G401 (cell line): ENCODE measurements at regions not wholly inside any gene's neighbourhood (a gene's known extent, or its start where the extent isn't known, plus 50 kb on each side); places are given as distances from the start of the nearest gene placed in this dataset.

Experiments used
- DNase-seq: peaks from one replicate; pipeline ENCODE4 v3.0.0-alpha.2; 2015; ENCODE audit warnings: low spot score
- in situ Hi-C: cut with HindIII; loops from 2 replicates; pipeline ENCODE4 v1.10.0; 2016; ENCODE audit warnings: low sequenced_read_pairs, mixed read lengths

DNA sequence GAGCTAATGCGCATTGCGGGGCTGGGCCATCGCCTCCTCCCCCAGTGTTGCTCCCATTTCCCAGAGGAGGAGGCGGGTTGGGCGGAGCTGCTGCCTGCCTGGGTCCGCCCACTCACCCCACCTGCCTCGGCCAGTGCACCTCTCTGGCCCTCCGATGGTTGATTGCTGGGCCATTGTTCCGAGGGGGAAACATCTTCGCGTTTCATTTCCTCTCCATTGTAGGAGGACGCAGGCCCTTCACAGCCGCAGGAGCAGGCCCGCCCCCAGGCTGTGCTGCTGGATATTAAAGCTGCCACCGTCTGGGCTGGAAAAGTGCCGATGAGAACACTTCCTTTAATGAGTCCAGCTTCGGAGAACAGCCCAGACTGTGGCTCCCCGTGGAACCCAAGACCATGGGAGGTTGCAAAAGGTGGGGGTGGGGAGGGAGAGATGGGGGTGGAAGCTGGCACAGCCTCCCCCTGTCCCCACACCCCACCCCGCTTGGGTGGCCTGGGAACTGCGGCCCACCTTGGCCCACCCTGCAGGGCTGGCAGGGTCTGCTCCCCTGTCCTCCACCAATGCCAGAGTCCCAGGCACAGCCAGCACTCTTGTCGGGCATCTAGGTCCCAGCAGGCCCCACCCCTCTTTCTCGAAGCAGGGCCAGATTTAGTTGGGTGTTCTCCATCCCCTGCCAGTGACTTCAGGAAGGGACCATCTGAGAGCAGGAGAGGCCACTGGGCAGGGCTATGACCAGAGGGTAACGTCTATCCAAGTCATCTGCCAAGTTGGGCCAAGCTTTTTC is 96.6 kb downstream of the ADRA2C start:
- in situ Hi-C loops = no loop called here
- DNase-seq = no peak

DNA sequence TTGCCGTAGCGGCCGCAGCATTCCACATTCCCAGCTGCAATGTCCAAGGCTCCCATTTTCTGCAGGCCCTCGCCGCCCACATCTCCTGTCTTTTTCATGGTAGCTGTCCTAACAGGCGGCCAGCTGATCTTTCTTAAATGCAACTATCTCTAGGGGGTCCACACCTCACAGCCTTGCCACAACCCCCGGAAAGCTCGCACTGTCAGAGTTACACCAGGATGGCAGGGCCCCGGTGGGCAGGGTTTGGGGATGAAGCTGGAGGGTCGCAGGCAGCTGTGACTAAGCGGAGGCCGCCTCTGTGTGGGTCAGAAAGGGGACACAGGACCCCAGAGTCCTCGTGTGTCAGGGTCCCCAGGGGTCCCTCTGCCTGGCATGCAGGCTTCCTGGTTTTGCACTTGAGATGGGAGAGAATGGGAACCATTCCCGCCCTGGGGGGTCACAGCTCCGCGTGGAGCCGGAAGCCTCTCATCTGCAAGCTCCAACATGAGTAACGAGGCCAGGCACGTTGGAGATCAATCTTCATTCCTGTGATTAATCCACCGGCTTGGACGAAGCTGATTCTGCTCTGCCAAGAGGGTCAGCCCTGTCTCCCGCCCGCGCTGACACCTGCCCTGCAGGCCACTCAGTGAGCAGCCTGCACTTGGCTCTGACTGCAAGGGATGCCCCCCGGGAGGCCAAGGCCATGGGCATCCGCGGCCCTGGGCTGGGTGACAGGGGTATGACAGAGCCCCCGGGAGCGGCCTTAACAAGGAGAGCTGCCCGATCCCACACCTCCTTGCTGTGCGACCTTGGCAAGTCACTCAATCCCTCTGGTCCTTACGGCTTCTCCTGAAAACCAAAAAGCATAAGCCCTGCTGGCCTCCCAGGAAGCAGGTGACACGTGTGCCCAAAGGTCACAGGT is 97.9 kb downstream of the ADRA2C start:
- DNase-seq = no peak
- in situ Hi-C loops = no loop called here

DNA sequence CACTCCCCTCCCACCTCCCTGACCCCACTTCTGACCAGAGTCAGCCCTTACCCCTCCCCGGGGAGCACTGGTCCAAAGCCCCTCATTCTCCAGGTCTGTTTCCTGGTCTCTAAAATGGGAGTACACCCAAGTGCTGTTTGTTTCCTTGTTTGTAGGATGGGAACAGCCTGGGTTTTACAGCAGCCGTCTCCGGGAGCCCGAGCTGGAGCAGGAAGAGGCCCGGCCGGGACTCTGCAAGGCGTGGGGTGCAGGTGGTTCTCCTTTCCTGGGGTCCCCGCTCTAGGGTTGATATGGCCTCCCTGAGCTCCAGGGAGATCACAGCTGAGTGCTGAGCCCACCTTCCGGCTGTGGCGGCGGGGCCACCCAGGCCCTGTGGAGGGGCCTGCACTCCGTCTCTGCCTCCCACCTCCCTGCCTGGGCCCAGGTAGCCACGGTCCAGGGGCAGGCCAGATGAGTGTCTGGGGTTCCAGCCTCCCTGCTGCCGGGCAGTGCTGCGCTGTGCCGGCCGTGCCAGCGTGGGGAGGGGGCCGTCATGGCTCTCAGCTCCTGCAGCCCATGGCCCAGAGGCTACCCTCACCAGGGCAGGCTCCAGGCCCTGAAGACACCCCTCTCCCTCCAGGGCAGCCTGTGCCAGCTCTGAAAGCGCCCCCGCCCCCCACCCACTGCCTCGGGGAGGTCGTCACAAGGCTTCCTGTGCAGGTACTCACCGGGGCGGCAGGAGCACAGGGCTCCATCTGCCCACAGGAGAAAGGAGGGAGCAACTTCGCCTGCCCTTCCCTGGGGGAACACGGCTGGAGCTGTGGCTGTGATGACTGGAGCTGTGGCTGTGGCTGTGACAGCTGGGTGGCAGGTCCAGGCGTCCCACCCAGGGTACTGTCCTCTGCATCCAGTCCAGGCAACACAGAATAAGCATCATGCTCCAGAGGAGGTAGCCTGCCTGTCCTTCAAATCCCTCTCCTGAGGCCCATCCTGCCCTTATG is 98.8 kb downstream of the ADRA2C start:
- in situ Hi-C loops = no loop called here
- no peak for DNase-seq

DNA sequence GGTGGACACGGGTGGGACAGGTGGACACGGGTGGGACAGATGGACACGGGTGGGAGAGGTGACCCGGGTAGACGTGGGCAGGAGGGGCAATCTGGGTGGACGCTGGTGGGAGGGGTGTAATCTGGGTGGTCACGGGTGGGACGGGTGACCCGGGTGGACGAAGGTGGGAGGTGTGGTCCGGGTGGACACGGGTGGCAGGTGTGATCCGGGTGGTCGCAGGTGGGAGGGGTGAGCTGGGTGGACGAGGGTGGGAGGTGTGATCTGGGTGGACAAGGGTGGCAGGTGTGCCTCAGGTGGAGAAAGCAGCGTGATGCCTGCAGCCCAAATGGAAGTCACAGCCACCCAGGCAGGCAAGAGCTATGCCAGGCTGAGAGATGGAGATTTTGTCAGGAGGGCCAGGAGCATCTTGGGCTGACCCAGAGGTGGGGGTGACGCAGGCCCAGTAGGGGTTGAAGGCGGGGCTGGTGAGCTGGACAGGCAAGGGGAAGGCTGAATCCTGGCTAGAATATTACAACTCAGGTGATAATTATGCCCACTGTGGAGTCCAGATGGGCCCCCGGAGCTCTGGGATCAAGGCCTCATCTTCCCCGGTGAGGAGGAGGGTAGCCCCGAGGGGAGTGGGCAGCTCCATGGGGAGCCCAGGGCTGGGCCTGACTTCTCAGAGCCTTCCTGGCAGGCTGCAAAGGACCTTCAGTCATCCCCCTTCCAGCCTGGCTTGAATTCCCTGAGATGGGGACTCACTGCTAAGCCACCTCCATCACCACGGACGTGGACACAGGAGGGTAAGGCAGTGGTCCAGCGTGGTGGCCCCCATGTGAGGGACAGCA is 100.0 kb downstream of the ADRA2C start:
- DNase-seq = no peak
- in situ Hi-C loops = no loop called here

DNA sequence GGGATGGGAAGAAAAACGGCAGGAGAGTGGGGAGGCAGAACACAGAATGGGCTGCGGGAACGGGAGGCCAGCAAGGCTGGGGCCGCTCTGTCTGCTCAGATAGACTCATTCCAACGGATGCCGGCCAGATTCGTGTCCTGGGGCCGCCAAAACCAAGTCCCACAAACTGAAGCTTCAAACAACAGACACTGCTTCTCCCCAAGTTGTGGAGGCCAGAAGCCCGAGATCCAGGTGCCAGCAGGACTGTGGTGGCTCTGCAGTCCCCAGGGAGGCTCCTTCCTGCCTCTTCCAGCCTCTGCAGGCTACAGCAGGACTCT is 100.6 kb downstream of the ADRA2C start:
- no peak for DNase-seq
- in situ Hi-C loops = no loop called here

DNA sequence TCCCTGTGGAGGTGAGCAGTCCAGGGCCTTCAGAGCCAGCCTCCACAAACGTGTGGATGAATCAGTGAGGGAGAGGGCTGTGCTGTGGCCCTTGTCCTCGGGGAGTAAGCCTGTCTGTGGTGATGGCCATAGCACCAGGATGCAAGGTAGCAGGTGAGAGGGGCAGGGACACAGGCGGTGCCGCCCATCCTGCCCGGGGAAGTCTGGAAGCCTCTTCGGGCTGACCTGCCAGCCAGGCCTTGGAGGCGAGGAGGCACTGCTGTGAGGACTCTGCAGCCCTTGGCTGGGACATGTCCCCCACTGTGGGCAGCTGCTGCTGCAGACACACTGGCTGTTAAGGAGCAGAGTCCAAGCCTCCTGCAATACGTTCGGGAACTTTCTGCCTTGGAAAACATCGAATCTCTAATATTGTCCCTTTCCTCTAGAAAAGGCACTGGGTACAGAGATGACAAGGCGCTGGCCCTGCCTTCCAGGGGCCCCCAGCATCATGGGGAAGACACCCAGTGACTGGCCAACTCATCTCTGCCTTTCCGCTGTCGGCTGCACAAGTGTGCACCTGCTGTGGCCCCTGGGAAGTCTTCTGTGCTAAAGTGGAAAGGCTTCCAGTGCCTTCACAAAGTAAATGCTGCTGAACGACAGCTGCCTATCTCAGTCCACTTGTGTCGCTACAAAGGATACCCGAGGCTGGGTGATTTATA is 101.4 kb downstream of the ADRA2C start:
- in situ Hi-C loops = no loop called here
- peak; percentile 13 for DNase-seq

DNA sequence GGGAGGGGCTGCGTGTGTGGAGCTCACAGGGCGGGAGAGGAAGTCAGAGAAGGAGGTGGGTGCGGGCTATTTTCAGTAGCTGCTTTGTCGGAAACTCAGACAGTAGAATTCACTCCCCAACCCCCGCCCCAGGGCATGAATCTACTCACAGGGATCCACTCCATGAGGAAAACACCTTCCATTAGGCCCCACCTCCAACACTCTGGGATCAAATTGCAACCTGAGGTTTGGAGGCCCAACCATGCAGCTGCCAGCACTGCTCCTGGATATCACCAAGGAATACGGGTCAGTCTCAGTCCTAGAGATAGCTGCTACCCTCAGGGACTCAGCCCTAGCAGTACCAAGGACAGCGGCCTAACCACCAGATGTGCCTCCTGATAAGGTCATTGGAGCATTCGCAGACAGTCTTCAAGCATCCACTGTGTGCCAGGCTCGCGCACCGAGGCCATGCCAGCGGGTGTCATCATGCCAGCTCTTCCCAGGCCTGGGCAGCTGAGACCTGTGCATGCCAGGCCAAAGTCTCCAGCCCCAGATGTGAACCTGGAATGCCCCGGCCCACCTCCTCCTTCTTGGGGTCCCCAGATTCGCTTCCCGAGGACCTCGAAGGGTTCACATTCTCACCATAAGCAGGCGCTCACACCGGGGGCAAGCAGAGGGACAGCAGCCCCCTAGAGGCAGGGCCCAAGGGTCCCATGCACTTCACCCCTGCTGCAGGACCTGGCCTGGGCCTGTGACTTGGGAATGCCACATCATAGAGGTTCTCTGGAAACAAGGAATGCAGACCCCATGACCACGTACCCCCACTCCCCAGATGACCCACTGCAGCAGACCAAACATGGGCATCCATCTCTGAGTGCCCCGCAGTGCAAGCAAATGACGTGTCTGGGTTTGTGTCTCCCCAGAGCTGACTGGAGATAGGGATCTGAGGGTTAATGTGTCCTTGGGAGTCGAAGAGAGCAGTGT is 102.3 kb downstream of the ADRA2C start:
- in situ Hi-C loops = no loop called here
- no peak for DNase-seq

DNA sequence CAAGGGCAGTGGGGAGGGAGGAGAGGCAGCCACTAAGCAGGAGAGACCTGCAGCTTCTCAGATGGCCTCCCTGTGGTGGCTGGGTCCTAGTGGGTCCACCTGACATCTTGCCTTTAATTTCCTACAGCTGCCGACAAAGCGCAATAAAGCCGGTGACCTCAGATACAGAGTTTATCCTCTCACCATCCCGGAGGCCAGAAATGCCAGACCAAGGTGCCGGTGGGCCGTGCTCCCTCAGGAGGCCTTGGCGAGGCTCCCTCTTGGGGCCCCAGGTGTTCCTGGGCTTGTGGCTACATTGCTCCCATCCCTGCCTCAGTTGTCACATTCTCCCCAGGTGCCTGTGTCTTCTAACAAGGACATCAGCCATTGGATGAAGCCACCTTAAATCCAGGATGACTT is 103.0 kb downstream of the ADRA2C start:
- DNase-seq = no peak
- in situ Hi-C loops = no loop called here

DNA sequence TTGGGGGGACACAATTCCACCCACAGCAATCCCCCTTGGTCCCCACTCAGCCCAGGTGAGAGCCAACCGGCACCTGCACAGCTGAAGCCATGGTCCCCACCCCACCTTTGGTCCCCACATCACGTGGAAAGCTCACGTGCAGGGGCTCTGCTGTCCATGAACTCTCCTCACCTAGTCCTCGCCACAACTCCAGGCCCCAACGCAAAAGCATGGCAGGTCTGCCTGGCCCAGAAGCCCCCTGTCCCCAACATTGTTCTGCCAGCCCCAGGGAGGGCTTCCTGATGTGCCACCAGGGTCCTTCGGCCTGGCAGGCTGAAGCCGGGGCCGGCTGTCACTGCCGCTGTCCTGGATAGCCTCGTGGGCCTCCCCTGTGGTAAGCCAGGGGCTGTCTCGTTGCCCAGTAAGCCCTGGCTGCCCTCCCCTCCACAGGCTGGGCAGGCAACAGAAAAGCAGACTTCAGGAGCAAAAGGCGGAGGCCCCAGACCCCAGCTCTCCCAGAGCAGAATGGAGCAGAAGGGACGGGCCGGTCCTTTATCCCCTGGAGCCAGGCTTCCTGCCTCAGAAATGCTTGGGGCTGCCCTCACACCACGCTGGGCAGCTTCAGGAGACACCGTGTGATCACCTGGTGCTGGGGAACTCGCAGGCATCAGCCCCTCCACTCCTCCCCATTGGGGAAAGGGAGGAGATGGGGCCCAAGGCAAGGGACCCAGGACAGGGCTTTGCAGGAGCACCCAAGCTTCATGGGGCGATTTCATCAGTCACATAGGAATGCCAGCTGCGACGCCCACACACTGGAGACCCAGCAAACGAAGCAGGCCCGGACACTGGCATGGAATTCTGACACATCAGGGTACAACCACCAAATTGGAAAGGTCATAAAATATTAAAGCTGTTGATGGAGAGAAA is 103.7 kb downstream of the ADRA2C start:
- in situ Hi-C loops = no loop called here
- no peak for DNase-seq

DNA sequence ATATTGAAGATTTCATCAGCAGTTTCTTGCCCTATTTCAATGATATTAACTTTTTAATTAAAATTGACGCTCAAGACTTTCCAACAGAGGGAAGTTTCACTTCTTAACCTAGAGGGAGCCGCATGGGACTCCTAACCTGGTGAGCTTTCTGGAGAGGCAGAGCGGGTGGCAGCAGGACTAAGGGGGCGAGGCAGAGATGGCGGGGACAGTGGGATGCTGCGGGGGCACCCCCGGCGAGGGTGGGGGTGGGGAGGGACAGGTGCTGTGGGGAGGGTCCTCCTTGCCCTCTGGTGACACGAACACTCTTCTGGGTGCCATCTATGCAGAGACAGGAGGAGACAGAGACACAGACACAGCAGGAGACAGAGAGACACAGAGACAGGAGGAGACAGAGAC is 104.4 kb downstream of the ADRA2C start:
- no peak for DNase-seq
- in situ Hi-C loops = no loop called here

DNA sequence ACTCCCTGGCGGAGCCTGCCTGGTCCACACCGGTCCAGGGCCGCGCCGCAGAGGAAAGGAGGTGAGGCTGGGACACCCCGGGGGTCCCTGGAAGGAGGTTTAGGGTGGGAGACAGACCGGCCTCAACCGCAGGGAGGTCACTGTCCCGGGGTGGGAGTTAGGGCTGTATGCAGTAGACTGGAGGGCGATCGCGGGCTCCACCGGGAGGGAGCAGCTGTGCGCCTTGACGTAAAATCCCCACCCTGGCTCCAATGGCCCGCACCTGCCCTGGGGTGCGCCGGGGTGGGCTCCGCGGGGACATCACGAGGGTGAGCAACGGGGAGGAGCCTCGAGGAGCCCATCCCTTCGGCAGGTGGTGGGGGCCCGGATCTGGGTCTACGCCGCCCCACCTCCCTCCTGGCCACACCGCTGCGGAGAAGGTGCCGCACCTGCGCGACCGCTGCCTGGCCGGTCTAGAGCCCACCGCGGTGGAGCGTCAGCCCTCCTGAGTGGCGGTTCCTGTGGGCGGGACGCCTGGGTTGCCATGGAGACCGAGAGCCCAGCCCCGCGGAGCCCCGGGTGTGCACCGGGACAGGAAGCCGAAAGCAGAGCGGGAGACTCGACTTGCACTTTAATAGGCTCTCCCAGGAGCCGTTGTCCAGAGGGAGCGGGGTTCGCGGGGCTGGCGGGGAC is 105.1 kb downstream of the ADRA2C start:
- peak; percentile 12 for DNase-seq
- in situ Hi-C loops = no loop called here

DNA sequence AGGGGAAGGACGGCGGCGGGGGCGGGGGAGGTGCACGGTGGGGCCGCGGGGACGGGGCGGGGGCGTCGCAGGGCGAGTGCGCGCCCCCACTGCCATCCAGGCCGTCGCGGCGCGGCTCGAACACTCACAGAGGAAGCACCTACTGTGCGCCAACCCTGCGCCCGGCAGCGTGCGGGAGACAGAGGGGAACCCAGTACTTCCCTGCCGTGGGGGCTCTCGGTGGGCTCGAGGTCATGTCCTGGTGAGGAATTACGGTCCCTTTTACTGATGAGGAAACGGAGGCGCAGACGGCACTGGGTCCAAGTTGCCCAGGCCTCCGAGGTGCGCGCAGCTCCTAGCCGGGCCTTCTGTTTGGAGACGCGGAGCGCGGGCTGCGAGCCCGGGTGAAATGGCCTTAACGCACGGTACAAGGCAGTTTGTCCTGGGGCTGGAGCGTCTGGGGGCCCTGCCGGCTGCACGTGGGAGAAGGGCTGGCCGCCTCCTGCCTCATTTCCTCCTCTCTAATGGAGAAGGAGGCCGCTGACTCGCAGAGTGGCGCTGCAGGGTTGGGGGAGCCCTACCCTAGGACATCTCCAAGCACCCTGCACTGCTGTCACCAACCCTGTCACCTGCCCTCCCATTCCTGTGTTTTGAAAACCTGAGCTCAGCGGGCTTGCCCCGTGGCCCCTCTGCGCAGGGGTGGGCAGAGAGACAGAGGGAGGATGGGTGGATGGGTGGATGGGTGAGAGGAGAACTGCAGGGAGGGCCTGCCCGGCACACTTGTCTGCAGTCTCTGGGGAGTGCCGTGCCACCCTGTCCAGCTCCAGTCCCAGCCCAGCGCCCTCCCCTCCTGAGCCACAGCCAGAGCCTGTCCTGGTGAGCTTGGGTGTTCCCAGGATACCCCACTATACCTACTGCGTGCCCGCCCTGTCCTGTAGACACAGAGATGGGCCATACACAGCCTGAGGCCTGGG is 106.0 kb downstream of the ADRA2C start:
- in situ Hi-C loops = no loop called here
- DNase-seq = no peak

DNA sequence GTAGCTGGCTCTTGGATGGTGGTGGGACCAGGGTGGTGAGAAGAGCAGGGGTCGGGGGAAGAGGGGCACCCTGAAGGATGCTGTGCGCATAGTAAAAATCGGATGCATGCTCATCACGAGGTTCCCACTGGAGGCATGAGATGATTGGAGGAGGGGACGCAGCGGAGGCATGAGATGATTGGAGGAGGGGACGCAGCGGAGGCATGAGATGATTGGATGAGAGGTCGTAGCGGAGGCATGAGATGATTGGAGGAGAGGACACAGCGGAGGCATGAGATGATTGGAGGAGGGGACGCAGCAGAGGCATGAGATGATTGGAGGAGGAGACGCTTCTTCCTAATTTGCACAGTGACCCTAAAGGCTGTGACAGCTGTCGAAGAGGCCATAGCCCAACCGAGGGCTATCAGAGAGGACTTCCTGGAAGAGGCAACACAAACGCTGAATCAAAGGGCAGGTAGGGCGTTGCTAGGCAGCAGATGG is 106.7 kb downstream of the ADRA2C start:
- no peak for DNase-seq
- in situ Hi-C loops = no loop called here

DNA sequence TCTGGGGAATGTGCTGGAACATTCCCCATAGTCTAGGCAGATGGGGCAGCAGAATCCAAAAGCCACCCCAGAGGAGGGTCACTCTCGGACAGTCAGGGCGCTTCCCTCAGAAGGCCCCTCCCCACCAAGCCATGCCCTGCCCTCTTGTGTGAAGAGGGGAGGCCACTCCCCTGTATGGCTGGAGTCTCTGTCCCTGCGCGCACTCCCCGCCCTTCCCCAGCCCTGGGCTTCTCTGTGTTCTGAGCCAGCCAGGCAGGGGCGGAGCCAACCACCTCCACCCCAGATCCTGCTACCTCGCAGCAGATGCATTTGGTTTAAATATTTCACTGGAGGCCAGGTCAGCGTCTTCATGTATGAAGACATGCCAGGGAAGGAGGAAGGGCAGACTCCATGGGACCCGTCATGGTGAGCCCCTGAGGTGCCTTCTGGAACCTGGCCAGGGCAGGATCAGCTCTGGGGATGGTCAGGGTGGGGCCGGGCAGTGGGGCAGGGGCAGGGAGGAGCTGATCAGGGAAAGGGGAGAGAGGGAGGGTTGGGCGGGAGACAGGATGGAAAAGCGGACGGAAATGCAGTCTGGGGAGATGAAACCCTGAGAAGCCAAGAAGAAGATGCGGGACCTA is 107.3 kb downstream of the ADRA2C start:
- in situ Hi-C loops = no loop called here
- no peak for DNase-seq
